Spleen (tissue), 7 donors: ENCODE measurements at regions not wholly inside any gene's neighbourhood (a gene's known extent, or its start where the extent isn't known, plus 50 kb on each side); places are given as distances from the start of the nearest gene placed in this dataset.

ENCODE experiments used
- POLR2A ChIP-seq, 3 donors: fragments of 450-650 bp; IDR thresholded peaks; one replicate each; pipeline ENCODE4 v1.5.1; 2017; ENCODE audit warnings: antibody characterized with exemption in 3 of 3, mild to moderate bottlenecking in 1 of 3
- POLR2AphosphoS5 ChIP-seq, 3 donors: sonication (generic); formaldehyde crosslinking; IDR thresholded peaks; one replicate each; pipeline ENCODE4 v1.5.1; 2017; ENCODE audit warnings: antibody characterized with exemption in 3 of 3
- TF ChIP-seq, protein P1 (sequence below), 11 experiments: fragments of 200-600 bp in 7 of 11; fragments of 450-650 bp in 4 of 11; sonication (generic) in 4 of 11; IDR thresholded peaks in 8 of 11; conservative IDR thresholded peaks in 3 of 11; 1 replicate in 7 of 11; 2 replicates in 4 of 11; pipeline versions ENCODE4 v1.4.0 to v1.8.0; 2016 to 2021; ENCODE audit warnings: antibody characterized with exemption in 11 of 11, inconsistent platforms in 4 of 11, mild to moderate bottlenecking in 1 of 11
- donor health status: DM: no; HTN: no; CAD: no; lungs with moderate emphysema.
- donor health status: DM: no; HTN: no; CAD: no.
- donor health status: DM: no; HTN: no; CAD: no.

DNA sequence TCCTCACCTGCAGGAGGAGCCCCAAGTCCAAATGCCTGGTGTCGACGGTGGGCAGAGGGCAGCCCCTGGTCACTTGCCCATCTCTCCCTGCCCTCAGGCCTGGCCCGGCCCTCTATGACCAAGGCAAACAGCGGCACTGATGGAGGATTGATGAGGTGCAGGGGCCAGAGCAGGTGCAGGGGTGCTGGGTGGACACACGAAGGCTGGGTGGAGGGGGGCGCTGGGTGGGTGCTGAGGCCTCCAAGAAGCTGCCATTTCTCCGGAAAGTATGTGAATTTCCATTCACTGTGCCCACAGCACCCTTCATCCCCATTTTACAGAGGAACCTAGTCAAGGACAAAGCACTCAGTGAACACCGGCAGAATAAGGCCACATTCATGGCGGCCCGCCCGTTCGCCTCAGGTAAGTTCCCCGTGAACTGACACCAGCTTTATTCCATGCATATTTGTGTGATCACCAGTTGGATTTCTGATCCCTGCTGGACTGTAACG is 143.8 kb upstream of the PPP1R26 start:
- TF ChIP-seq POLR2A (IDR thresholded peaks at IDR 0.05) = no peak
- TF ChIP-seq, protein P1, sequence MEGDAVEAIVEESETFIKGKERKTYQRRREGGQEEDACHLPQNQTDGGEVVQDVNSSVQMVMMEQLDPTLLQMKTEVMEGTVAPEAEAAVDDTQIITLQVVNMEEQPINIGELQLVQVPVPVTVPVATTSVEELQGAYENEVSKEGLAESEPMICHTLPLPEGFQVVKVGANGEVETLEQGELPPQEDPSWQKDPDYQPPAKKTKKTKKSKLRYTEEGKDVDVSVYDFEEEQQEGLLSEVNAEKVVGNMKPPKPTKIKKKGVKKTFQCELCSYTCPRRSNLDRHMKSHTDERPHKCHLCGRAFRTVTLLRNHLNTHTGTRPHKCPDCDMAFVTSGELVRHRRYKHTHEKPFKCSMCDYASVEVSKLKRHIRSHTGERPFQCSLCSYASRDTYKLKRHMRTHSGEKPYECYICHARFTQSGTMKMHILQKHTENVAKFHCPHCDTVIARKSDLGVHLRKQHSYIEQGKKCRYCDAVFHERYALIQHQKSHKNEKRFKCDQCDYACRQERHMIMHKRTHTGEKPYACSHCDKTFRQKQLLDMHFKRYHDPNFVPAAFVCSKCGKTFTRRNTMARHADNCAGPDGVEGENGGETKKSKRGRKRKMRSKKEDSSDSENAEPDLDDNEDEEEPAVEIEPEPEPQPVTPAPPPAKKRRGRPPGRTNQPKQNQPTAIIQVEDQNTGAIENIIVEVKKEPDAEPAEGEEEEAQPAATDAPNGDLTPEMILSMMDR (IDR thresholded peaks at IDR 0.05 in 8 of 11, conservative IDR thresholded peaks at IDR 0.05 in 3 of 11) = no peak
- TF ChIP-seq POLR2AphosphoS5 (IDR thresholded peaks at IDR 0.05) = no peak
